ENCODE measurements at regions not wholly inside any gene's neighbourhood (a gene's known extent, or its start where the extent isn't known, plus 50 kb on each side); places are given as distances from the start of the nearest gene placed in this dataset.
"Not testable (repeated sequence)": the region's sequence is repeated elsewhere in the genome, so short reads cannot be mapped to it uniquely, and the experiment has no call there.

DNA sequence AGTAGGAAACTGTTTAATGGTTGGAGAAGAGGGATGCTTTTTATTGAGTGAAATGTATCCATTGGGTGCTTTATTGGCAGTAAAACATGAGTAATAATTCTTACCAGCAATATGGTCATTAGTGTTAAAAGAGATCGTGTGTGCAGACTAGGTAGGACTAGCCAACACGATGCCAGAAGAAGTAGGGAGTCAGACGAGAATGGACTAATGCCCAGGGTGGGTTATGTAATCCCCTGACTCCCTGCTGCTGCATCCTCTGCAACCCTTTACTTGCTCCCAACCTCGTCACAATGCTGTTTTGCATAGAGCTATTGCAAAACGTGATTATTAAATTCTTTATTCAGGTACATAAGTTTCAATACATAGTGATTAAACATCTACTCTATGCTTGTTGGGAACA is 1213.7 kb downstream of the GATA3 start:
- Histone ChIP-seq H3K79me1 (ENCODE audit: low read depth in 1 of 2, low read length in 2 of 2) (no peaks in the 10 kb centered on the region), H3K23ac (ENCODE audit: low read depth, low read length) (no peak overlapping the region), H4K91ac (ENCODE audit: insufficient read depth, low read depth, low read length) (no peak overlapping the region), H3K56ac (ENCODE audit: extremely low read depth, insufficient read depth, low read length) (no peak overlapping the region), H3K27ac (ENCODE audit: insufficient read depth, low read length) (no peak overlapping the region), H3K27me3 (ENCODE audit: control insufficient read depth, insufficient read depth, low read length) (no peaks in the 10 kb centered on the region), H4K5ac (ENCODE audit: low read depth, low read length) (no peak overlapping the region), H3K14ac (replicated peaks; ENCODE audit: low read depth, low read length) (no peak overlapping the region), H2BK20ac (ENCODE audit: low read depth, low read length) (no peak overlapping the region), H3K18ac (ENCODE audit: low read depth, low read length) (no peak overlapping the region), H4K20me1 (ENCODE audit: insufficient read depth, low read length) (no peaks in the 10 kb centered on the region), H2AK5ac (ENCODE audit: low read depth, low read length) (no peak overlapping the region), H4K8ac (ENCODE audit: low read depth in 2 of 2, low read length in 2 of 2) (no peak overlapping the region), H3K36me3 (ENCODE audit: control insufficient read depth, insufficient read depth, low read length) (no peaks in the 10 kb centered on the region), H3K9me3 (ENCODE audit: control insufficient read depth, insufficient read depth, low read length) (no peaks in the 10 kb centered on the region), H3K4me2 (ENCODE audit: low read depth, low read length) (no peak overlapping the region), H2BK5ac (ENCODE audit: low read depth, low read length, poor library complexity, severe bottlenecking) (no peak overlapping the region), H2AFZ (replicated peaks; ENCODE audit: low read length, poor library complexity) (no peak overlapping the region), H2BK15ac (ENCODE audit: low read depth, low read length) (no peak overlapping the region), H3K4me3 (ENCODE audit: insufficient read depth, low read depth, low read length) (no peak overlapping the region), H2AK9ac (replicated peaks; ENCODE audit: low read depth, low read length, poor library complexity) (no peak overlapping the region), H3K9ac (ENCODE audit: low read depth, low read length) (no peak overlapping the region), H3K9me1 (ENCODE audit: insufficient read depth, low read length) (no peaks in the 10 kb centered on the region), H2BK120ac (ENCODE audit: low read depth, low read length) (no peak overlapping the region), H3K4ac (ENCODE audit: low read depth, low read length) (no peak overlapping the region), H3K4me1 (ENCODE audit: control insufficient read depth, insufficient read depth, low read length) (no peaks in the 10 kb centered on the region)
- no CpG with 5 or more reads among the region's 5 CpGs for WGBS, 2 experiments (ENCODE audit: extremely low coverage in 2 of 2, insufficient read length in 1 of 2)
- ChIA-PET CTCF (no interaction called here), POLR2A (ENCODE audit: unreplicated experiment) (no interaction called here)
- ATAC-seq (ENCODE audit: low read depth) (no peak), DNase-seq (no peak)
- intact Hi-C loops (cut with micrococcal nuclease): no loop called here
- TF ChIP-seq CEBPB (IDR thresholded peaks at IDR 0.05; ENCODE audit: low read depth, low read length) (no peak), POLR2A (IDR thresholded peaks at IDR 0.05; ENCODE audit: low read depth, low read length) (no peak), NFE2L2 (IDR thresholded peaks at IDR 0.05; ENCODE audit: low read depth, low read length) (no peak), RAD21 (IDR thresholded peaks at IDR 0.05; ENCODE audit: low read length) (no peak), CHD1 (IDR thresholded peaks at IDR 0.05; ENCODE audit: low read depth, low read length) (no peak), RCOR1 (IDR thresholded peaks at IDR 0.05; ENCODE audit: insufficient replicate concordance, low read length) (no peak), BHLHE40 (IDR thresholded peaks at IDR 0.05; ENCODE audit: low read depth, low read length) (no peak), MAFK (IDR thresholded peaks at IDR 0.05; ENCODE audit: low read depth, low read length) (no peak)
- BruUV-seq (replicated peaks): no TSS peak
- in situ Hi-C loops (cut with MboI; ENCODE audit: low sequenced_read_pairs): no loop called here
- dilution Hi-C loops (cut with HindIII; ENCODE audit: low sequenced_read_pairs, unreplicated experiment): no loop called here

DNA sequence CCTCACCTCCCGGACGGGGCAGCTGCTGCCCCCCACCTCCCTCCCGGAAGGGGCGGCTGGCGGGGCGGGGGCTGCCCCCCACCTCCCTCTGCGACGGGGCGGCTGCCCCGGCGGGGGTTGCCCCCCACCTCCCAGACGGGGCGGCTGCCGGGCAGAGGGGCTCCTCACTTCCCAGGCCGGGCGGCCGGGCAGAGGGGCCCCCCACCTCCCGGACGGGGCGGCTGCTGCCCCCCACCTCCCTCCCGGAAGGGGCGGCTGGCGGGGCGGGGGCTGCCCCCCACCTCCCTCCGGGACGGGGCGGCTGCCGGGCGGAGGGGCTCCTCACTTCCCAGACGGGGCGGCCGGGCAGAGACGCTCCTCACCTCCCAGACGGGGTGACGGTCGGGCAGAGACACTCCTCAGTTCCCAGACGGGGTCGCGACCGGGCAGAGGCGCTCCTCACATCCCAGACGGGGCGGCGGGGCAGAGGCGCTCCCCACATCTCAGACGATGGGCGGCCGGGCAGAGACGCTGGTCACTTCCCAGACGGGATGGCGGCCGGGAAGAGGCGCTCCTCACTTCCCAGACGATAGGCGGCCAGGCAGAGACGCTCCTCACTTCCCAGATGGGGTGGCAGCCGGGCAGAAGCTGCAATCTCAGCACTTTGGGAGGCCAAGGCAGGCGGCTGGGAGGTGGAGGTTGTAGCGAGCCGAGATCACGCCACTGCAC is 1218.8 kb downstream of the GATA3 start:
- H3K9me1 ChIP-seq (ENCODE audit: insufficient read depth, low read length); DNase-seq; H3K79me1 ChIP-seq (ENCODE audit: low read depth in 1 of 2, low read length in 2 of 2); dilution Hi-C loops (cut with HindIII; ENCODE audit: low sequenced_read_pairs, unreplicated experiment); H2BK120ac ChIP-seq (ENCODE audit: low read depth, low read length); H3K18ac ChIP-seq (ENCODE audit: low read depth, low read length); H3K4me3 ChIP-seq (ENCODE audit: insufficient read depth, low read depth, low read length); H3K36me3 ChIP-seq (ENCODE audit: control insufficient read depth, insufficient read depth, low read length); H4K91ac ChIP-seq (ENCODE audit: insufficient read depth, low read depth, low read length); ATAC-seq (ENCODE audit: low read depth); BruUV-seq (replicated peaks); H4K20me1 ChIP-seq (ENCODE audit: insufficient read depth, low read length); H3K4ac ChIP-seq (ENCODE audit: low read depth, low read length); H2BK5ac ChIP-seq (ENCODE audit: low read depth, low read length, poor library complexity, severe bottlenecking); in situ Hi-C loops (cut with MboI; ENCODE audit: low sequenced_read_pairs); H2AK5ac ChIP-seq (ENCODE audit: low read depth, low read length); H3K56ac ChIP-seq (ENCODE audit: extremely low read depth, insufficient read depth, low read length); H2BK20ac ChIP-seq (ENCODE audit: low read depth, low read length); H3K4me2 ChIP-seq (ENCODE audit: low read depth, low read length); H3K27ac ChIP-seq (ENCODE audit: insufficient read depth, low read length); H4K5ac ChIP-seq (ENCODE audit: low read depth, low read length); CTCF ChIA-PET; H4K8ac ChIP-seq (ENCODE audit: low read depth in 2 of 2, low read length in 2 of 2); H3K14ac ChIP-seq (replicated peaks; ENCODE audit: low read depth, low read length); H3K4me1 ChIP-seq (ENCODE audit: control insufficient read depth, insufficient read depth, low read length); H3K23ac ChIP-seq (ENCODE audit: low read depth, low read length); H2AFZ ChIP-seq (replicated peaks; ENCODE audit: low read length, poor library complexity); H3K27me3 ChIP-seq (ENCODE audit: control insufficient read depth, insufficient read depth, low read length); H2AK9ac ChIP-seq (replicated peaks; ENCODE audit: low read depth, low read length, poor library complexity); H3K9me3 ChIP-seq (ENCODE audit: control insufficient read depth, insufficient read depth, low read length); H3K9ac ChIP-seq (ENCODE audit: low read depth, low read length); POLR2A ChIA-PET (ENCODE audit: unreplicated experiment); H2BK15ac ChIP-seq (ENCODE audit: low read depth, low read length); intact Hi-C loops (cut with micrococcal nuclease): not testable (repeated sequence)
- no CpG with 5 or more reads among the region's 61 CpGs for WGBS, 2 experiments (ENCODE audit: extremely low coverage in 2 of 2, insufficient read length in 1 of 2)

All from IMR-90 (cell line).